ENCODE measurements at regions not wholly inside any gene's neighbourhood (a gene's known extent, or its start where the extent isn't known, plus 50 kb on each side); places are given as distances from the start of the nearest gene placed in this dataset.

- no peak overlapping the region for H2BK120ac ChIP-seq (ENCODE audit: low read depth, low read length)
- no peak for ATAC-seq (ENCODE audit: low read depth)
- no peak overlapping the region for H3K23ac ChIP-seq (ENCODE audit: low read depth, low read length)
- H4K91ac ChIP-seq (ENCODE audit: insufficient read depth, low read depth, low read length) = no peak overlapping the region
- peaks cover 31 to 79% of the 10 kb centered on the region in 2 experiments for H3K79me1 ChIP-seq (ENCODE audit: low read depth in 1 of 2, low read length in 2 of 2)
- H2BK20ac ChIP-seq (ENCODE audit: low read depth, low read length) = no peak overlapping the region
- in situ Hi-C loops (cut with MboI; ENCODE audit: low sequenced_read_pairs) (no loop called here), dilution Hi-C loops (cut with HindIII; ENCODE audit: low sequenced_read_pairs, unreplicated experiment) (no loop called here), intact Hi-C loops (cut with micrococcal nuclease) (no loop called here)
- H3K4me3 ChIP-seq (ENCODE audit: insufficient read depth, low read depth, low read length) = no peak overlapping the region
- H3K27ac ChIP-seq (ENCODE audit: insufficient read depth, low read length) = no peak overlapping the region
- H4K5ac ChIP-seq (ENCODE audit: low read depth, low read length) = no peak overlapping the region
- H3K27me3 ChIP-seq (ENCODE audit: control insufficient read depth, insufficient read depth, low read length) = no peaks in the 10 kb centered on the region
- no peaks in the 10 kb centered on the region for H3K9me3 ChIP-seq (ENCODE audit: control insufficient read depth, insufficient read depth, low read length)
- DNase-seq = no peak
- peaks cover 49% of the 10 kb centered on the region for H3K36me3 ChIP-seq (ENCODE audit: control insufficient read depth, insufficient read depth, low read length)
- no peak overlapping the region for H3K9ac ChIP-seq (ENCODE audit: low read depth, low read length)
- H3K56ac ChIP-seq (ENCODE audit: extremely low read depth, insufficient read depth, low read length) = no peak overlapping the region
- WGBS, 2 experiments (ENCODE audit: extremely low coverage in 2 of 2, insufficient read length in 1 of 2) = 91% methylated on average over 16 of the region's 27 CpGs; no CpG with 5 or more reads in 1 of the 2 experiments
- H2AFZ ChIP-seq (replicated peaks; ENCODE audit: low read length, poor library complexity) = no peak overlapping the region
- BruUV-seq (replicated peaks) = no TSS peak
- H3K9me1 ChIP-seq (ENCODE audit: insufficient read depth, low read length) = peaks cover 5% of the 10 kb centered on the region
- no peak overlapping the region for H3K4ac ChIP-seq (ENCODE audit: low read depth, low read length)
- peaks cover 72% of the 10 kb centered on the region for H4K20me1 ChIP-seq (ENCODE audit: insufficient read depth, low read length)
- H3K18ac ChIP-seq (ENCODE audit: low read depth, low read length) = no peak overlapping the region
- CTCF ChIA-PET = no interaction called here
- peaks cover 7% of the 10 kb centered on the region; the same call in 1 of the 2 replicates for H3K4me1 ChIP-seq (ENCODE audit: control insufficient read depth, insufficient read depth, low read length)
- H2BK15ac ChIP-seq (ENCODE audit: low read depth, low read length) = no peak overlapping the region
- H3K4me2 ChIP-seq (ENCODE audit: low read depth, low read length) = no peak overlapping the region
- no peak overlapping the region for H2AK5ac ChIP-seq (ENCODE audit: low read depth, low read length)
- H4K8ac ChIP-seq (ENCODE audit: low read depth in 2 of 2, low read length in 2 of 2) = no peak overlapping the region
- no peak for TF ChIP-seq FOS (IDR thresholded peaks at IDR 0.05; ENCODE audit: low read depth, low read length)
- TF ChIP-seq CEBPB (IDR thresholded peaks at IDR 0.05; ENCODE audit: low read depth, low read length) = no peak
- no peak for TF ChIP-seq RAD21 (IDR thresholded peaks at IDR 0.05; ENCODE audit: low read length)
- no peak for TF ChIP-seq MAZ (IDR thresholded peaks at IDR 0.05; ENCODE audit: borderline replicate concordance, low read depth, low read length)
- no peak for TF ChIP-seq SMC3 (IDR thresholded peaks at IDR 0.05; ENCODE audit: low read depth, low read length)
- TF ChIP-seq RCOR1 (IDR thresholded peaks at IDR 0.05; ENCODE audit: insufficient replicate concordance, low read length) = no peak
- TF ChIP-seq POLR2A (IDR thresholded peaks at IDR 0.05; ENCODE audit: low read depth, low read length) = no peak
- TF ChIP-seq RFX5 (IDR thresholded peaks at IDR 0.05; ENCODE audit: low read depth, low read length) = no peak
- no peak for TF ChIP-seq USF2 (IDR thresholded peaks at IDR 0.05; ENCODE audit: low read depth, low read length)
- TF ChIP-seq NFE2L2 (IDR thresholded peaks at IDR 0.05; ENCODE audit: low read depth, low read length) = no peak
- TF ChIP-seq MXI1 (IDR thresholded peaks at IDR 0.05; ENCODE audit: borderline replicate concordance, low read depth, low read length) = no peak
- TF ChIP-seq MAFK (IDR thresholded peaks at IDR 0.05; ENCODE audit: low read depth, low read length) = no peak
- TF ChIP-seq ELK1 (IDR thresholded peaks at IDR 0.05; ENCODE audit: borderline replicate concordance, low read depth, low read length) = no peak
- no peak for TF ChIP-seq CHD1 (IDR thresholded peaks at IDR 0.05; ENCODE audit: low read depth, low read length)
- H3K14ac ChIP-seq (replicated peaks; ENCODE audit: low read depth, low read length) = no peak overlapping the region
- H2AK9ac ChIP-seq (replicated peaks; ENCODE audit: low read depth, low read length, poor library complexity) = peak overlapping the region; percentile 1
- H2BK5ac ChIP-seq (ENCODE audit: low read depth, low read length, poor library complexity, severe bottlenecking) = no peak overlapping the region
- POLR2A ChIA-PET (ENCODE audit: unreplicated experiment) = no interaction called here
Observed at GRCh38 chr12:124482901-124483799, 84.3 kb downstream of the NCOR2 start.

All from IMR-90 (cell line).